ENCODE measurements at regions not wholly inside any gene's neighbourhood (a gene's known extent, or its start where the extent isn't known, plus 50 kb on each side); places are given as distances from the start of the nearest gene placed in this dataset.
"Not testable (repeated sequence)": the region's sequence is repeated elsewhere in the genome, so short reads cannot be mapped to it uniquely, and the experiment has no call there.

- no peak for DNase-seq (ENCODE audit: low read depth in 4 of 4, low spot score in 3 of 4)
Measured at GRCh38 chr21:35396655-35397054, 347.6 kb upstream of the RUNX1 start.

DNA sequence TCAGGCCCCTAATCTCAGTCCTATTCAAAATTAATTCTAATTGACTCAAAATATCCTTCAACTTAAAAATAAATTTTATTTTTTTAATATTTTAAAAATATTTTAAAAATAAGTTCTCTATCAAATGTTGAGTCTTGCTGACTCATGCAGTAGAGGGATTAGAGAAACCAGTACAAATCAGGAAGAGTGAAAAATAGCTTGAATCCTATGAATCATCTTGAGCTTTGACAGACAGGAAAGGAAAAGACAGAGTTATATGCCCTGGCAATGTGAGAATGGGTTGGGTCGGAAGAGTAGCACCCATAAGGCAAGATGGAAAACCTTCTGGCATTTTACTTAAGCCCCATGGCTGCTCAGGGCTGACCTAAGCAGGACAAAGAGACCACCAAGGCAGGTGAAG lies 346.6 kb upstream of the RUNX1 start:
- DNase-seq (ENCODE audit: low read depth in 4 of 4, low spot score in 3 of 4), result no peak

- no peak for DNase-seq (ENCODE audit: low read depth in 4 of 4, low spot score in 3 of 4)
Measured at GRCh38 chr21:35394634-35395369, 345.7 kb upstream of the RUNX1 start.

- no peak for DNase-seq (ENCODE audit: low read depth in 4 of 4, low spot score in 3 of 4)
Measured at GRCh38 chr21:35394049-35394448, 344.9 kb upstream of the RUNX1 start.

GRCh38 chr21:35390013-35390776 lies 341.1 kb upstream of the RUNX1 start:
- peak in 3 of 4 donors; percentile 6 to 15 (median 7) for DNase-seq (ENCODE audit: low read depth in 4 of 4, low spot score in 3 of 4)

DNA sequence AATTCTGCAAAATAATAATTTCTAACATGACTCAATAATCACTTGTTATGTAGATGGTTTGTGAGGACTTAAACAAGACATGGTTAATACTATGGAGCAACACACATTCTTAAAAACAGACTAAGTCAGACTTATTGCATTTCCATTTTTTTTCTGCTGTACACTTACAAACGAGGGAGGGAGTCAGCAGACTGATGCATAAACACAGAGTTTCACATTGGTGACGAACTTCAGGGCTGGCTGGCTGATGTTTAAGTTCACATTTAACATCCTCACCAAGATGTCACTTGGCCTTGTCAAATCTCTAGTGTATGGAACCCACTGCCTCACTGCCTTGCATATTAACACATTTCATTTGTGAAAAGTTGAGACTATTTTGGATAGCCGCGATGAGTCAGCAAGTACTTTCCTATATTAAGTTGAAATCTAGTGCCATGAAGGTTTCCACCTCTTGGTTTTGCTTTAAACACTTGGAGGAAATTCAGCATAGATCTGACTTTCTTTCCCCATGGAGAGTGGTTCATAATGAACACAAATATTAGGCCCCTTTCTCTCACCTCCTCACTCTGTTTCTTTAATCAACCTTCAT lies 337.5 kb upstream of the RUNX1 start:
- no peak for DNase-seq (ENCODE audit: low read depth in 4 of 4, low spot score in 3 of 4)

GRCh38 chr21:35384375-35384774 lies 335.3 kb upstream of the RUNX1 start:
- DNase-seq (ENCODE audit: low read depth in 4 of 4, low spot score in 3 of 4), result no peak

GRCh38 chr21:35382696-35383095 lies 333.6 kb upstream of the RUNX1 start:
- DNase-seq (ENCODE audit: low read depth in 4 of 4, low spot score in 3 of 4), result no peak

- no peak for DNase-seq (ENCODE audit: low read depth in 4 of 4, low spot score in 3 of 4)
Measured at GRCh38 chr21:35381743-35382310, 332.7 kb upstream of the RUNX1 start.

GRCh38 chr21:35380304-35380703 lies 331.2 kb upstream of the RUNX1 start:
- not testable (repeated sequence) for DNase-seq (ENCODE audit: low read depth in 4 of 4, low spot score in 3 of 4)

GRCh38 chr21:35378881-35379280 lies 329.8 kb upstream of the RUNX1 start:
- no peak for DNase-seq (ENCODE audit: low read depth in 4 of 4, low spot score in 3 of 4)

DNA sequence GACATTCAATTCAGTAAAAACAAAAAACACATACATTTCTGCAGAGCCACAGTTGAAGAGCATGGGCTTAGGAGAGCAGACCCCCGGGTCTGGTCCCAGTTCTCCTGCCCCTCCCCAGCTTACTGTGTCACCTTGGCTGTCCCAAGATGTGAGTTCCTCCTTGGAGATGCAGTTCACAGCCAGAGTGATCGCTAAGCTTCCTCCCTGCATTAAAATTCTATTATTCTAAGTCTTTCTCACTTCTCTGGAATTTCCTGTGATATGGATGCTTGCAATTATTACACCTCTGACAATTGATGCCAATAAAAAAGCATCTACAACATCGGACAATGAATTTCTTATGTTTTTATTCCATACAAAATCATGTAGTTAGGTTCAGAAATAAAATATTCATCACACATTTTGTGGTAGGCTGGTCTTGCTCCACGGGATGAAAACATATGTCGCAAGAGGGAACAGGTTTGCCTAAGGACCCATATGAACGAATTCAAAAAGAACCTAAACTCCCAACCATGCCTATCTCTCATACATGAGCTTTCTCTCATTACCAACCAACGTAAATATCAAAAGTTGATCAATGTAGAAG lies 328.5 kb upstream of the RUNX1 start:
- no peak for DNase-seq (ENCODE audit: low read depth in 4 of 4, low spot score in 3 of 4)

- no peak for DNase-seq (ENCODE audit: low read depth in 4 of 4, low spot score in 3 of 4)
Measured at GRCh38 chr21:35376406-35377135, 327.5 kb upstream of the RUNX1 start.

DNA sequence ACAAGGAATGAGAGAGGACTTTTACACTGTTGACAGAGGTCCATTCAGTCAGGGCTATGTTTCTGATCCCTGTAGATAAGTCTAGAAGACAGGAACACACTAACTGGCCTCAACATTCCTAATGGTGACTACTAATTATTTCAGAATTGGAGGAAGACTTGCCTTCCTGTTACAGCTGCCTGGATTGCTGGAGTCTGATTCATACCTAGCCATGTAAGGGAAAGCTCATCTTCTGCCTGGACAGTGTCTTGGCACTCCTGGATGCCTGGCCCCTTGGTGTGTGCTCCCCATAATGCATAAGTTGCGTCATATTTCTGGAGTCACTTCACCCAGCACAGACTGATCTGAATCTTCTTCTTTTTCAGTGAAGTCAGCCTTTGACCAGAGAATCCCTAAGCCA lies 326.0 kb upstream of the RUNX1 start:
- no peak for DNase-seq (ENCODE audit: low read depth in 4 of 4, low spot score in 3 of 4)

- no peak for DNase-seq (ENCODE audit: low read depth in 4 of 4, low spot score in 3 of 4)
Measured at GRCh38 chr21:35373998-35374397, 324.9 kb upstream of the RUNX1 start.

DNA sequence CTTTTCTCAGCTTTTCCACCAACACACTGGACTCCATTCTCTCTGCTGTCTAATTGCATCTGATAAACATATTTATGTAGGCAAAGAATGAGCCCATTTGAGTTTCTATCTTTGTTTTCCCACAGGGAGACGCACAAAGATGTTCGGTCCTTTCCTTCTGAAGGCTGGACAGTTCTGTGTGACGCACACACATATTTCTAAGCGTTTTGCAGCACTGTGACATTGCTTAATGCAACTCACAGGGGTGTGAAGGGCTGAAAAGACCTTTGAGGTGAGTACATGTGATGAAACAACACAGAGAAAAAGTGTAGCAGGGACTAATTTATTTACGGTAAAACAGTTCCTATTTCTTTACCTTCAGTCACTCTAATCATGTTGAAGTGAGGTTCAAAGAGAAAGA lies 323.1 kb upstream of the RUNX1 start:
- DNase-seq (ENCODE audit: low read depth in 4 of 4, low spot score in 3 of 4), result no peak

- DNase-seq (ENCODE audit: low read depth in 4 of 4, low spot score in 3 of 4), result no peak
Measured at GRCh38 chr21:35370671-35371070, 321.6 kb upstream of the RUNX1 start.

DNA sequence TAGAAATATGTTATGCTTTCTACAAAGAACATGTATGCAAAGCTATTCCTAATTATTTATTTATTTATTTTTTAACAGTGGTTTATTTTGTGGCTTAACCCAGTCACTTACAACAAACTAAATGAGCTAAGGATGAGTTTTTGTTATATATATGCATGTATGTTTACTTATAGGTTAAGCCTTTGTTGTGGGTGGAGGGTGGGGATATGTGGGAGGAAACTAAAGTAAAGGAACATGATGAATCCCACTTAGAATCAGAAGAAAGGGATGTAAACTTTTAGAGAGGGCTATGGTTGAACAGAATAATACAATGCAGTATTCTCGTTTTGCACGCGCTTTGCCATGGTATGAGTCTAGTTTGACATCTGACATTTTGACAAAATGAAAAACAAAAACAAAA lies 321.0 kb upstream of the RUNX1 start:
- DNase-seq (ENCODE audit: low read depth in 4 of 4, low spot score in 3 of 4), result no peak

DNA sequence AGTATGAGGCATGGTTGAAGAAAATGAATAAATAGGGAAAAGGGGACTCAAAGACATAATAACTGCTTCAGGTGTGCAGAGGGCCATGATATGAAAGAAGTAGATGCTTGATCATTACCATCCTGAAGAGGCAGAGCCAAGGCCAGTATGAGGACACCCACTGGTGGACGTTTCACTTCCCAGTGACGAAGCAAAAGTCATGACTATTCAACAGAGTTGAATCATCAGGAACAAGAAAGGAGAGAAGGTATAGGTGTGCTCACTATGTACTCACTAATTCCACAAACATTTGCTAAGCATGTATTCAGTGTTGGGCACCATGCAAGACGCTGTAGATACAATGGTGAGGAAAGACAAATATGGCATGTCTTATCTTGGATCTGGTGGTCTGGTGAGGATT lies 319.2 kb upstream of the RUNX1 start:
- DNase-seq (ENCODE audit: low read depth in 4 of 4, low spot score in 3 of 4), result no peak

DNA sequence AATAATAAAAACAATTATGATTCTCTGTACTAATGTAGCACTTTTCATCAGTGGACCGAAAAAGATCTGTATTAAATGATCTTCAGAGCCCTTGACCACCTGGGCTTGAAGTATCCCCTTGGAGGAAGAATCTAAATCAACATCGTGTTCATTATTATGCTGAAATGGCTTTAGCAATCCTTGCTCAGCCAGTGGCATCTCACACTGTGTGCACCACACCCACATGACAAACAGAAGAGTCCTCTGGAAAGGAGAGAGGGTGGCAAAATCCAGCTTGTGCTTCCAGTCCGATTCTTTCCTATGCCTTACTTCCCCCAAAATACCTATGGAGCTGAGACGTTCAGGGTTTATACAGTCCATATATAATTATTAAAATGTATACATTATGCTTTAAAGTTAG lies 318.5 kb upstream of the RUNX1 start:
- DNase-seq (ENCODE audit: low read depth in 4 of 4, low spot score in 3 of 4), result no peak

Measured in left renal pelvis (tissue), 4 donors.